ENCODE measurements at regions not wholly inside any gene's neighbourhood (a gene's known extent, or its start where the extent isn't known, plus 50 kb on each side); places are given as distances from the start of the nearest gene placed in this dataset.
"Not testable (repeated sequence)": the region's sequence is repeated elsewhere in the genome, so short reads cannot be mapped to it uniquely, and the experiment has no call there.

DNA sequence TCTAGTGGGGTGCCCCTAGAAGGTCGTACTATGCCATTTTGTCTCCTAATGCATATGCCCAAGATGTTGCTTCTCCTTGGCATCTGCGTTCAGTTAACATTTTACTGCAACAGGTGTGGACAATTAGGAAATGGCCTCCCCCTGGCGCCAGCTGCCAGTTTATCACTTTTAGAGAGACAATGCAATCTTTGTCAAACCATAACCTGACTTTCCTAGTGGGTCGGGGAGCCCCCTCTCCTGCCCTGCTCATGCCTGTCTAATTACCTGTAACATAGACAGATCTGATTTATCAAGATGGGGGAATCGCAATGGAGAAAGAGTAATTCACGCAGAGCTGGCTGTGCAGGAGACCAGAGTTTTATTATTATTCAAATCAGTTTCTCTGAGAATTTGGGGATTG, 353.7 kb upstream of the SGO1 start:
- no peak for DNase-seq

DNA sequence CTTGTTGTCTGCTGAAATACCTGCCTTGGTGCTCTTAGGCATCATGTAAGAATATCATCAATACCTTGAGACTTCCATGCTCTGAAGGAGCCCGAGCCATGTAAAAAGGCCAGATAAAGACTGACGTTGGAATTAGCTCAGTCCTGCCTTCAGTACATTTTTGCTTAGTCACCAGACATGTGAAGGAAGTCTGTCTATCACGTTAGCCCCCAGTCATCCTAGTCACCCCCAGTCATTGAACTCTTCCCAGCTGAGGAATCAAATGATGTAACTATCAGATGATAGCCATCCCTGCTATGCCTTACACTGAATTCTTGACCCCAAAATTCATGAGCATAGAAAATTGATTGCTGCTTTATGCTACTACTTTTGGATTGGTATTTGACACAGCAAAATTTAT, 351.2 kb upstream of the SGO1 start:
- DNase-seq, result no peak

DNA sequence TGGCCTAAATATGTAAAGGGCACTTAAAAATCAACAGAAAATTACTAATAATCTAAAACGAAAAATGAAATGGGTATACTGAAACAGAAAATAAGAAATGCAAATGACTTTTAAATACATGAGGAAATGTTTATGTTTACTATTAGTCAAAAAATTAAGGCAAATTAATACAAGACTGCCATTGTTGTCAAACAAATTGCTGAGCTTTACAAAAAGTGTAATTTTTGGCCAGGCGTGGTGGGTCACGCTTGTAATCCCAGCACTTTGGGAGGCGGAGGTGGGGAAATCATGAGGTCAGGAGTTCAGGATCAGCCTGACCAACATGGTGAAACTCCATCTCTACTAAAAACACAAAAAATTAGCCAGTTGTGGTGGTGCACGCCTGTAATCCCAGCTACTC, 343.9 kb upstream of the SGO1 start:
- DNase-seq, result no peak

DNA sequence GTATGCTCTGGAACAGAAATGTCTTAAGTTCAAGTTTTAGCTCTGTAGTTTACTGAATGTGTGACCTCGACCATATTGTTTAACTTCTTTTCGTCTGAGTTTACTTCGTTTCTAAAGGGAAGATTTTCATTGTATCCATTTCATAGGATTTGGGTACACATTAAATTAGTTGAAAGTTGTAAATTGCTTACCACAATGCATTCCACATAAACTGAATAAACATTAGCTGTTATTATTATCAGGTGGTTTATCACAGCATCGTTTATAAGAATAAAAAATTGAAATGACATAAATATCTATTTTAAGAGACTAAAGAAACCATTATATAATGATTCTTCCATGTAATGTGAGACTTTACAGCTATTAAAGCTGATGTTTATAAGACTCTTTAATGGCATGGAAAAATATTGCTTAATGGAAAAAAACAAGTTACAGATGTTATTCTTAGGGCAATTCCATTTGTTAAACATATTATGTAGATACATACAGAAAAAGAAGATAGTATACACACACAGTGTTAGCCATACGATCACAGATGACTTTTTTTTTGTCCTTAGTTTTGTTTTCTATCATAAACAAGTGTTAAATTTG, 342.3 kb upstream of the SGO1 start:
- DNase-seq, result no peak

DNA sequence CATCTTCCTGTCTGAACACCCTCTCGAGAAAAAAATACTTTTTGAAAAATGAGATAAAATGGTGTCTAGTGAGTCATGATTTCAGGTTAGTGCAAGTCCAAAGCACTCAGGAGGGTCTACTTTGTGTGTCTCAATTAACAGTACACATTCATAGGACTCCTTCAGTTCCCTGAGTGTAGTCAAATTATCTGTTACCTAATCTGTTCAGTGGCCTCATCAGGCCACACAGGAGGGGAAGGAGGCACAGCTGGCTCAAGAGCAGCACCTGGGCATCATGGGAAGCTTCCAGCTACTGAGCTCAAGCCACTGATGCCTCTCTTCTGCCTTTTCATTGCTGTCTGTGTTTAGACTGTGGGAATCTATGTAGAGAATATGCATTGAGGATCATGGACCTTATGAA, 341.4 kb upstream of the SGO1 start:
- no peak for DNase-seq

DNA sequence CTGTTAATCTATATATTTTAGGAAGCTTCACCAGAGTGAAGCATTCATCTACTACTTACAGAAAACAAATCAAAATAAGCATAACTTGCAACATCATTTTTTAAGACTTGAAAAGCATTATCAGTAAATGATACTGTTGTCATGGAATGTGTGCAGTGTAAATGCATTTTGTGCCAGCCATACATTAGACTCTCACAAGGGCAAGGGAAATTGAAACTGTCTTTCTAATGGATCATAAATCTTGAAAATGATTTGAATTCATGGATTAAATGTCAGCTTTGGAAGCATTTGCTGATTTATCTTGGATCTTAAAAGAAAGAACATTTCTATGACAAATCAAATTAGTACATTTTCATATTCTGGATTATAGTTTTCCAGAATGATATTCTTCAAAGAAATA, 338.3 kb upstream of the SGO1 start:
- no peak for DNase-seq

DNA sequence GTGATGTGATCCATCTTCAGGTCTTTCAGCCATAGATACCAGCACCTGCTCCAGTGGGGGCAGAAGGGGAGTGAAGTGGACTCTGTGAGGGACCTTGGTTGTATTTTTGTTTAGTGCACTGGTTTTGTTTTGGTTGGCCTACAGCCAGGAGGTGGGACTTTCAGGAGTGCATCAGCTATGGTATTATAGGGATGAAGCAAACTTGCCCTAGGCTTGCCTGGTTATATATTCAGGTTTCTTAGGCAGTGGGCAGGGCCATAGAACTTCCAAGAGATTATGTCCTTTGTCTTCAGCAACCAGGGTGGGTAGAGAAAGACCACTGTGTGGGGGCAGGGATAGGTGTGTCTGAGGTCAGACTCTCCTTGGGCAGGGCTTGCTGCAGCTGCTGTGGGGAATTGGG, 337.3 kb upstream of the SGO1 start:
- no peak for DNase-seq

DNA sequence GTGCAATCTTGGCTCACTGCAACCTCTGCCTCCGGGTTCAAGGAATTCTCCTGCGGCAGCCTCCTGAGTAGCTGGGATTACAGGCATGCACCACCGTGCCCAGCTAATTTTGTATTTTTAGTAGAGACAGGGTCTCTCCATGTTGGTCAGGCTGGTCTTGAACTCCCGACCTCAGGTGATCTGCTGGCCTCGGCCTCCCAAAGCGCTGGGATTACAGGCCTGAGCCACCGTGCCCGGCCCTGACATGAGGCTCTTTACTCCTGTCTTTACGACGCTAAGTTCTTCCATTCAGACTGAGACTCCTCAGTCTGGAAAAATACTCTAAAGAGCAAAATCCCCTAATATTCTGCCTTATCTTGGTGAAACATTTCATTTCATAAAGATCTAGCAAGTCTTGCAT, 331.3 kb upstream of the SGO1 start:
- DNase-seq, result not testable (repeated sequence)

DNA sequence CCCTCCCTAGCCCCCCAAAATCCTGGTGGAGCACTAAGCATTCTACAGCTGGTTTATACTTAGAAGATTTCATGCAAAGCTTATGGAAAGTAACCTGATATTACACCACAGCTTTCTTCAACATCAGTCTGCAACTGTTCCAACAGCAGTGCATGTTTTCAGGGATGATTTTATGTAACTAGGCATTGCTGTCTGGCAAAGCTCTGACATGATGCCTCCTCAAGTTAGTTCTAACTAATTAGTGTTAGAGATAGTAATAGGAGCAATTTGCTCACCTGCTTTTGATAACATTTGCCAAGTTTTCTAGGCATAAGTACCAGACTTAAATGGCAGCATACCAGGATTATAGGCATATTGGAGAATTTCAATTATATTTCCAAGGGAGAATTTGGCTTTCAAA, 330.3 kb upstream of the SGO1 start:
- no peak for DNase-seq

DNA sequence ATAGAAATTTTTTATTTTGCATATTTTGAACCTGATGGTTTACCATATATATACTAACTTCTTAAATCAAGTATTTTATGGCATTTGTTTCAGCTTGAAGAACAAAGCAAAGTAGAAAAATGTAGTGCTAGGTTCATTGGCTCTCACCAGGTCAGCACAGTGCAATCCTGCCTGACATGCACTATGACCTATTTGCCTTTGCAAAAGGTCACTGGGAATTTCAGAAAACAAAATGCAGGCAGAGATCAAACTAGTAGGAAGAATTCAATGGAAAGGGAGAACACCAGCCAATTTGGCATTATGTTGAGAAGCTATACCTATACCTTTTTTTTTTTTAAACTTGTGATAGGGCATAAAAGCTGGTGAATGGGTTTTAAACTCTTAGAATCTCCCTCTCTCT, 329.8 kb upstream of the SGO1 start:
- DNase-seq, result no peak

DNA sequence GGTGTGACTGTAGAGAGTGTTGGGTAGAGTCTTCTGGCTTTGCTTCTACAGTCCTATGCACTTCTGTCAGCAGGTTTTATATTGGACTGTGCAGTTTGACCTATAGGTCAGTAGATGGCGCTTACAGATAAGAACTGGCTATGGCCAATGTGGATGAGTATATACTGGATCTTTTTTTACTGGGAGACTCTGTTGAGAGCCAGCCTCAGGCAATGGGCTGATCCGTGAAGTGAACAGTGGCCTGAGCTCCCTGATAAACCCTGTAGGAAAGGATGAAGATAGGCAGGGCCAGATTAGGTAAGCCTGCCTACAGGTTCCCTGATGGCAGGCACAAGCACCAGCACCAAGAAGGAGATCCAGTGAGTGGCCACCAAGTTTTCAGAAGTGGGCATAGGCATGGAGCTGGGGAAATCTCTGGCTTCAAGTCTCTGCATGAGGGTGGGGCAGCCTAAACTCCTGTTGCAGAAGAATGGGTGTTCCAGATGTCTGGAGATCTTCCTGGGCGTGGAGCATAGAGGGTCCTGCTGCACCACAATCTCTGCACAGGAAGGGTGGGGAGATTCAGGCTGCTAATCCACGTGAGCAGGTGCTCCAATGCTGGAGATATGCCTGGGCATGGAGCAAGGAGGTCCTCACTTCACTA, 326.0 kb upstream of the SGO1 start:
- DNase-seq, result no peak

DNA sequence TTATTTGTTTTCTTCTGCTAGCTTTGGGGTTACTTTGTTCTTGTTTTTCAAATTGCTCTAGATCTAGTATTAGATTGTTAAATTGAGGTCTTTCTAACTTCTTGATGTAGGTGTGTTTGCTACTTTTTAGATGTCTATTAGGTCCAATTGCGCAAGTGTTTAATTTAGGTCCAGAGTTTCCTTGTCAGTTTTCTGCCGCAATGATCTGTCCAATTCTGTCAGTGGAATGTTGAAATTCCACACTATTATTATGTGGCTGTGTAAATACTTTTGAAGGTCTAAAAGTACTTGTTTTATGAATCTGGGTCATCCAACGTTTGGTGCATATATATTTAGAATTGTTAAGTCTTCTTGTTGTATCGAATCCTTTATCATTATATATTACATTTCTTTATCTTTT, 324.4 kb upstream of the SGO1 start:
- no peak for DNase-seq

DNA sequence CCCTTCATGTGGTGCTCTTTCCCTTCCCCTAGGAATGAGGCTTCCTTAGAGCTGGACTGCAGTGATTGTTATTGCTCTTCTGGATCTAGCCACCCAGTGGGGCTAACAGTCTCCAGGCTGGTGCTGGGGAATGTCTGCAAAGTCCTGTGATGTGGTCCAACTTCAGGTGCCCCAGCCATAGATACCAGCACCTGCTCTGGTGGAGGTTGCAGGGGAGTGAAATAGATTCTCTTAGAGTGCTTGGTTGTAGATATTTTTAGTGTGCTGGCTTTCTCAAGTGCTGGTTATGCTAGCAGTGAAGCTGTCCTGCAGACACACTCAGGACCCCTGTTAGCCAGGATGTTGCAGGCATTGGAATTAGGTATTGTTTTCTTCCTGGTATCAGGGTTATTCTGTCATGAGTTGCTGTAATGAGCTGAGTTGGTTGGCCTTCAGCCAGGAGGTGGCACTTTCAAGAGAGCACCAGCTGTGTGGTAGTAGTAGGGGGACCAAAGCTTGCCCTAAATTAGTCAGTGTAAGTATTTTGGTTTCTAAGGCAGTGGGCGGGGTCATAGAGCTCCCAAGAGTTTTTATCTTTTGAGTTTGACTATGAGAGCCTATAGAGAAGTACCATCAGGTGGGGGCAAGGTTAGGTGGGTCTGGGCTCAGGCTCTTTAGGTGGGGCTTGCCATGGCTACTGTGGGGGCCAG, 317.5 kb upstream of the SGO1 start:
- DNase-seq, result no peak

DNA sequence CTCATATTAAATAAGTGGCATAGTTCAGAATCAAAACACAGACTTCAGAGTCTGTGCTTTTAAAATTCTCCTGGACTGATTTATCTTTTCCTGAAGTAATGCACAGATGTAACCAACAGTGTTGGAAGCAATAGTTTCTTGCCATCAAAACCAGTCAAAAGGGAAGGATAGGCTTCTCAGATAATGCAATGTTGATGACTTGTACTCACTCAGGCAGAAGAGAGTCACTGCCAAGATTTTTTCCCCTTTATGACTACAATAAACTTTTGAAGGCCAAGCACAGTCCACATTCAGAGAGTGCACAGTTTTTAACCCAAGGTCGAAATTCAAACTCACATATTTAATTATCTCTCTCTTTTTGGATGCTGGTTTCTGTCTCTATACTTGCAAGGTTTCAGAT, 305.0 kb upstream of the SGO1 start:
- DNase-seq, result no peak

DNA sequence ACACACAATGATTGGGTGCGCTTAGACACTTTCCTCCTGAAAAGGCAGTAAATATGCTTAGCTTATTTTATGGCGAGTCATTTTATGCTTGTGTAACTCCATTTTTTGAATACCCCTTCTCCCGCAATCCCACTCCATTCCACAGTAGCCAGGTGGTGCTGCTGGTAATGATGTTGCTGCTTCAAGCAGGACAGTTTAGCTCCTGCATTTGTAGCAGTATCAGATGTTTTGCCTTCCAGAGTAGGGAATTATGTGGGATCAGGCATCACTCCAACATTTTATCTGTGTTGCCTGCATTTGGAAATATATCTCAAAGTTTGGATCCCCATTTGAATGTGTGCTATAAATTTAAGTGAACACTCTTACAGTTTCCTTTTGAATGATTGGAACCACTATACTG, 302.1 kb upstream of the SGO1 start:
- no peak for DNase-seq

DNA sequence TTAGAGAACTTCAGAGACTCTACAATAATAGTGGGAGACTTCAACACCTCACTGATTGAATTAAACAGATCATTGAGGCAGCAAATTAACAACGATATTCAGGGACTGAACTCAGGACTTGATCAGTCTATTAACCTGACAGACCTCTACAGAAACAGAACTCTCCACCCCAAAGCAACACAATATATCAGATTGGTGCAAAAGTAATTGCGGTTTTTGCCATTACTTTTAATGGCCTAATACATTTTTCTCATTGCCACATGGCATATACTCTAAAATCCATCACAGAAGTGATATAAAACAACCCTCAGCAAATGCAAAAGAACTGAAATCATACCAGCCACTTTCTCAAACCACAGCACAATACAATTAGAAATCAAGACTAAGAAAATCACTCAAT, 298.1 kb upstream of the SGO1 start:
- no peak for DNase-seq

DNA sequence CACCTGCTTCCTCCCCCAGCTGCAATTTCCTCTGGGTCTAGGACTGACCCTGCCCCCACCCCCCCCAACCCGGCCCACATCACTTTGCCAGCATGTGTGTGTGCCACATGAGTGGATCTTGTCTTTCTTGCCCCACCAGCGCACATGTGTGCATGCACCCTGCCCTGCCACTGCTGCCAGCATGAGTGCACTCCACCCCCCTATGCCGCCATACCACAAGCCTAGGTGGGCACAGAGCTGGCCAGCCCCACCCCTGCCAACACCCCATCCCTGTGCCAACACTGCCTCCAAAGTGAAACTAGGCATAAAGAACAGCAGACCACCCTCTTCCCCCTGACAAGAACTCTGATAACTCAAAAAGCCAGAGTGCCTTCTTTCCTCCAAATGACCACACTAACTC, 296.3 kb upstream of the SGO1 start:
- no peak for DNase-seq

DNA sequence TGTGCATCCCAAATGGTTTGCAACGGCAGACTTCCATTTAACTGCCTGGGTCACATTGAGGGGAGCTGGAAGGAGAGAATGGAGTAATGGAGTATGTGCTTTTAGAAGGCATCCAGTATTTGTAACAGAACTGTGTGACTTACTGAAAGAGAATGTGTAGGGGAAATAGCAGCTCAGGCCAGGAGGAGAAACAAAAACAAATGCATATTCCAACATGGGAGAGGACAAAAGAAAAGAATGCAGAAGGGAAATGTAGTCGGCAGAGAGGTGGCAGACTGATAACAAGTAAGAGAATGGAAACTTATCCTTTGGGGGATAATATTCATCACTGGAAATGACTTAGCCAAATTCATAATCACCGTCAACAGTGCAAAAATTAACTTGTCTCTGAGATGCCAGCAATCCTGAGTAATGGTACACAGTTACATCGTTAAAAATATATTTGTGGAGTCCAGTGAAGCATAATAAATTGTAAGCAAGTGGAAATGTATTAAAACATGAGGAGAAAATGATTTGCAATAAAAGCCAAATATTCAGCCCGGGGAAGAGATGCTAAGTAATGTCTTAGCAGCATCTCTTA, 294.9 kb upstream of the SGO1 start:
- no peak for DNase-seq

DNA sequence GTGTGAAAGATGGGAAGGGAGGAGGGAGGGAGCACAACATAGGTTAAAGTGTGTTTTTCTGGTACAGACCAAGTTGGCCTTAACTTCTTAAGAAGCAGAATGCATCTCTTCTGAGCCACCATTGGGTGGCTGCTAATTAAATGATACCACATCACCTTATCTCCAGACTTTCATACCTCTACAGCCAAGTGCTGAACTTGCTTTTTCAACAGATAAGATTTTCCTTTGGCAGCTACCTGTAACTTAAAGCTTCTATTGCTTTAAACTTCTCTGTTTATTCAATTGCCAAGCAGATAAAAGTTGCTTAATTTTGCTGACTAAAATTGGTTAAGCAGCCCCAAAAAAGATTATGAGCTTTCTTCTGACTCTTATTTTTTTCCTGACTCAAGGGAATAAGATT, 292.4 kb upstream of the SGO1 start:
- no peak for DNase-seq

DNA sequence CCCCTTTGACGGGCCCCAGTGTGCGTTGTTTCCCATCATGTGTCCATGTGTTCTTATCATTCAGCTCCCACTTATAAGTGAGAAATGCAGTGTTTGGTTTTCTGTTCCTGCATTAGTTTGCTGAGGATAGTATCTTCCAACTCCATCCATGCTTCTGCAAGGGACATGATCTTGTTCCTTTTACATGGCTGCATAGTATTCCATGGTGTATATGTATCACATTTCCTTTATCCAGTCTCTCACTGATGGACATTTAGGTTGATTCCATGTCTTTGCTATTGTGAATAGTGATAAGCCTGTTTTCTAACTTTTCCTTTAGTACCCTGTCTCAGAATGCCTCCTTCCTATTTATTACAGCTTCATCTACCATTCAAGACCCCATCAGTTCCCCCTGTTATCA, 278.2 kb upstream of the SGO1 start:
- not testable (repeated sequence) for DNase-seq

DNA sequence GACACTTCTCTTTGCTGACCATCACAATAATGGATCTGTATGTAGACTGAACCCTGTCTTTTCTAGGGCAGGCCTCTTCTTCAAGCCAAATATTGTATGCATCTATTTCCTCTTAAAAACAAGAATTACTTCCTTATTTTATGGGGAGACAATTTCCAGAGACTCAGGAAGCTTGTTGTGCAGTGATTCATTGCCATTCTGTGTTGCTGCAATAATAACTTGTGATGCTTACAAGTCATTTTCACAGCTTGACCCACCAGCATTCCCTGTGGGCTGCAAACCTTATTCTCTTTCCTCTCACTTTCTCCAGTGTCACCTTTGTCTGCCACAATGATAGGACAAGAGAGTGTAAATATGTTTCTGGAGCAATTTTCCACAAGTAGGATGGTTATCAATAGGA, 276.7 kb upstream of the SGO1 start:
- DNase-seq, result no peak

DNA sequence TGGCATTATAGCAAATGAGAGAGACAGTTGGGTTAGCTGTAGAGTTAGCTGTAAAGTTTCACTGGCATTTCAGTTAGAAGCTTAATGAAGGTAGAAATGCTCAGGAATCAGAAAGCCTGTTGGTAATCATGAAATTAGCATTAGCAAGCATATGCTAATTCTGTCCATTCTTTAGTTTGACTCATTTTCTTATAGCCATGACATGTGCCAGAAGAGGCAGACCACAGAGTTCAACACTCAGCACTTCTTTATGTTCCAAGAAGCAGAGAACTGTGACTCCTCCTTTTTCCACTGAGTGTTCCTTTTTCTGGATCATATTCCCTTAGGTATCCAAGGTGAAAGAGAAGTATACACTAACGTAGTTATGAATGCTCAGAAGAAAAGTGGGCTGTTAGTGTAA, 276.2 kb upstream of the SGO1 start:
- DNase-seq, result no peak

DNA sequence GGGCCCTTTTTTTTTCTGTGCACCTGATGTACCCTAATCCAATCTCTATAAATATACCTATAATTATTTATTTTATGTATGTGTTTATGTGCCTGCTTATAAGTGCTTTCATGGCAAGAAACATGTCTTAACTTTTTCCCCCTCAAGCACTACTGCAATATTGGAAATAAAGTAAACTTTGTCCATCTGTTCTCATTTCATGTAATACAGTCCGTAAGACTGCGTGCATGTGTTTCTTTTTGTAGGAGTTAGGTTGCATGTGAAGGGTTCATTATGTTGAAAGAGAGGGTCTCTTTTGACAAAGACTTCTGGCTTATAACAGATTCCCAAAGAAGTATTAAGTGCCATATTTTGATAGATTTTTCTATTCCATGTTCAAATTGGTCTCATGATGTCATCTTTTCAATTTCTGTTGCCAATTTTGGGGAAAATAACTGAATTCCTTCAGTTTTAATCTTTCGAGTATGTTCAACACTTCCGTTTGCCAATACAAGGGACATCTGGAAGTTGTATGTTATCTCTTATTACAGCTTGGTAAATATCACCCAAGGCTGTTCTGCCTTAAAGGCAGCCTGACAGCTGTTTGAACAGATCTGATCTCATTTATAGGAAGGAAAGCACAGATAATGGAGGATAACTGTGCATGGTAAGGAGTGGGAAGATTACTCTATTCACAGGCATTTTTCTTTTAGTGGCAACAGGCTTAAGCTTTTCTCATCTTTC, 273.1 kb upstream of the SGO1 start:
- DNase-seq, result no peak

DNA sequence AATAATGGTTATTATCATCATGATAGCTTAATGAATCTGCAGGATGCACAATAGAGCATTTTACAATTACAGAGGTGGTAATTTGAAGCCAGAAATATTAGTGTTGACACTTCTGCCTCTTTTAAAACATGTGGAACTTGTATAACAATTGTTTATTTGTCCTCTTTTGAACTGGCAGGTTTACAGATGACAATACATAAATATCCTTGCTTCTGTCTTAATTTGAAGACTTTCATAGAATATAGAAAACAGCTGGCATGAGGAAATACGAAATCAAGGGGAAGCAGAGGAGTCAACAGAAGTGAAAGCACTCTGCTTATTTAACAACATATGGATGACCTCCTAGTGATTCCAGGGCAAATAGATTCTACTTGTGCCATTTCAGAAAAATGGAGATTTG, 270.5 kb upstream of the SGO1 start:
- DNase-seq, result no peak
